ENCODE measurements at regions not wholly inside any gene's neighbourhood (a gene's known extent, or its start where the extent isn't known, plus 50 kb on each side); places are given as distances from the start of the nearest gene placed in this dataset.
"Not testable (repeated sequence)": the region's sequence is repeated elsewhere in the genome, so short reads cannot be mapped to it uniquely, and the experiment has no call there.

- no peaks in the 10 kb centered on the region for H3K4me1 Mint-ChIP-seq
- H3K27ac Mint-ChIP-seq: no peak overlapping the region
- H3K36me3 Mint-ChIP-seq: no peaks in the 10 kb centered on the region
- no peak overlapping the region for H3K4me3 Mint-ChIP-seq
- POLR2A ChIA-PET: no interaction called here
- no peak for DNase-seq
- H3K9me3 Mint-ChIP-seq: peaks cover 0 to 1% (median 0%) of the 10 kb centered on the region in 9 donors
- no peak for ATAC-seq
- H3K27me3 Mint-ChIP-seq: no peaks in the 10 kb centered on the region
These were observed 762.8 kb downstream of the GATA3 start for GRCh38 chr10:8817299-8817698.

GRCh38 chr10:8825611-8826010 is 771.1 kb downstream of the GATA3 start:
- H3K9me3 Mint-ChIP-seq: peaks cover 0 to 2% (median 0%) of the 10 kb centered on the region in 9 donors
- no peak for ATAC-seq
- peaks cover 0 to 1% (median 0%) of the 10 kb centered on the region in 5 donors for H3K27me3 Mint-ChIP-seq
- no peak for DNase-seq
- POLR2A ChIA-PET: no interaction called here
- H3K4me1 Mint-ChIP-seq: no peaks in the 10 kb centered on the region
- H3K27ac Mint-ChIP-seq: no peak overlapping the region
- H3K4me3 Mint-ChIP-seq: no peak overlapping the region
- H3K36me3 Mint-ChIP-seq: no peaks in the 10 kb centered on the region

- H3K4me1 Mint-ChIP-seq: no peaks in the 10 kb centered on the region
- no peak overlapping the region for H3K27ac Mint-ChIP-seq
- no peaks in the 10 kb centered on the region for H3K36me3 Mint-ChIP-seq
- no peak overlapping the region for H3K4me3 Mint-ChIP-seq
- DNase-seq: no peak
- no peak for ATAC-seq
- POLR2A ChIA-PET: no interaction called here
- no peaks in the 10 kb centered on the region for H3K27me3 Mint-ChIP-seq
- H3K9me3 Mint-ChIP-seq: peaks cover 0 to 2% (median 0%) of the 10 kb centered on the region in 9 donors
These were observed 775.1 kb downstream of the GATA3 start for GRCh38 chr10:8829592-8829991.

GRCh38 chr10:8830048-8830447 is 775.6 kb downstream of the GATA3 start:
- DNase-seq (no peak), ATAC-seq (no peak)
- H3K27me3 Mint-ChIP-seq: peaks cover 0 to 2% (median 0%) of the 10 kb centered on the region in 5 donors
- peaks cover 0 to 2% (median 0%) of the 10 kb centered on the region in 9 donors for H3K9me3 Mint-ChIP-seq
- no peaks in the 10 kb centered on the region for H3K4me1 Mint-ChIP-seq
- H3K36me3 Mint-ChIP-seq: no peaks in the 10 kb centered on the region
- H3K27ac Mint-ChIP-seq: no peak overlapping the region
- POLR2A ChIA-PET: no interaction called here
- no peak overlapping the region for H3K4me3 Mint-ChIP-seq

GRCh38 chr10:8830876-8831275 is 776.4 kb downstream of the GATA3 start:
- POLR2A ChIA-PET: no interaction called here
- peaks cover 0 to 2% (median 0%) of the 10 kb centered on the region in 9 donors for H3K9me3 Mint-ChIP-seq
- DNase-seq (no peak), ATAC-seq (no peak)
- H3K36me3 Mint-ChIP-seq: no peaks in the 10 kb centered on the region
- no peaks in the 10 kb centered on the region for H3K4me1 Mint-ChIP-seq
- H3K4me3 Mint-ChIP-seq: no peak overlapping the region
- peaks cover 0 to 3% (median 0%) of the 10 kb centered on the region in 5 donors for H3K27me3 Mint-ChIP-seq
- no peak overlapping the region for H3K27ac Mint-ChIP-seq

GRCh38 chr10:8835453-8836167 is 781.1 kb downstream of the GATA3 start:
- Mint-ChIP-seq H3K27me3 (peaks cover 0 to 6% (median 2%) of the 10 kb centered on the region in 5 donors), H3K4me3 (no peak overlapping the region), H3K4me1 (no peaks in the 10 kb centered on the region), H3K9me3 (peaks cover 0 to 16% (median 2%) of the 10 kb centered on the region in 9 donors), H3K36me3 (peaks cover 0 to 14% (median 6%) of the 10 kb centered on the region in 3 donors), H3K27ac (no peak overlapping the region)
- DNase-seq: no peak
- ATAC-seq: no peak
- POLR2A ChIA-PET: no interaction called here

GRCh38 chr10:8840356-8840755 is 785.9 kb downstream of the GATA3 start:
- Mint-ChIP-seq H3K4me3 (no peak overlapping the region), H3K36me3 (peaks cover 0 to 30% (median 17%) of the 10 kb centered on the region in 3 donors), H3K27me3 (peaks cover 0 to 6% (median 0%) of the 10 kb centered on the region in 5 donors), H3K9me3 (peaks cover 1 to 35% (median 12%) of the 10 kb centered on the region in 9 donors), H3K4me1 (no peaks in the 10 kb centered on the region), H3K27ac (no peak overlapping the region)
- ATAC-seq: no peak
- no peak for DNase-seq
- POLR2A ChIA-PET: no interaction called here

GRCh38 chr10:8844141-8844540 is 789.7 kb downstream of the GATA3 start:
- peaks cover 1 to 26% (median 10%) of the 10 kb centered on the region in 9 donors for H3K9me3 Mint-ChIP-seq
- peaks cover 0 to 12% (median 4%) of the 10 kb centered on the region in 5 donors for H3K27me3 Mint-ChIP-seq
- ATAC-seq: no peak
- DNase-seq: no peak
- H3K4me3 Mint-ChIP-seq: no peak overlapping the region
- H3K27ac Mint-ChIP-seq: peak overlapping the region in 1 of 10 donors; percentile 73
- no peaks in the 10 kb centered on the region for H3K4me1 Mint-ChIP-seq
- POLR2A ChIA-PET: no interaction called here
- peaks cover 0 to 21% (median 11%) of the 10 kb centered on the region in 3 donors for H3K36me3 Mint-ChIP-seq

- Mint-ChIP-seq H3K9me3 (no peaks in the 10 kb centered on the region), H3K4me3 (no peak overlapping the region), H3K27me3 (peaks cover 0 to 5% (median 2%) of the 10 kb centered on the region in 5 donors), H3K36me3 (no peaks in the 10 kb centered on the region), H3K4me1 (no peaks in the 10 kb centered on the region), H3K27ac (no peak overlapping the region)
- ATAC-seq: no peak
- POLR2A ChIA-PET: no interaction called here
- DNase-seq: no peak
These were observed 798.1 kb downstream of the GATA3 start for GRCh38 chr10:8852546-8852945.

GRCh38 chr10:8853048-8853447 is 798.6 kb downstream of the GATA3 start:
- H3K4me3 Mint-ChIP-seq: no peak overlapping the region
- ATAC-seq (no peak), DNase-seq (no peak)
- no peak overlapping the region for H3K27ac Mint-ChIP-seq
- H3K9me3 Mint-ChIP-seq: no peaks in the 10 kb centered on the region
- POLR2A ChIA-PET: no interaction called here
- peaks cover 0 to 3% (median 2%) of the 10 kb centered on the region in 5 donors for H3K27me3 Mint-ChIP-seq
- no peaks in the 10 kb centered on the region for H3K36me3 Mint-ChIP-seq
- no peaks in the 10 kb centered on the region for H3K4me1 Mint-ChIP-seq

GRCh38 chr10:8868924-8869323 is 814.4 kb downstream of the GATA3 start:
- H3K4me3 Mint-ChIP-seq, ATAC-seq, POLR2A ChIA-PET, H3K9me3 Mint-ChIP-seq, H3K36me3 Mint-ChIP-seq, H3K27me3 Mint-ChIP-seq, DNase-seq, H3K4me1 Mint-ChIP-seq, H3K27ac Mint-ChIP-seq: not testable (repeated sequence)

GRCh38 chr10:8873310-8873709 is 818.8 kb downstream of the GATA3 start:
- no peaks in the 10 kb centered on the region for H3K4me1 Mint-ChIP-seq
- ATAC-seq: no peak

GRCh38 chr10:8874268-8874667 is 819.8 kb downstream of the GATA3 start:
- POLR2A ChIA-PET: no interaction called here

More at GRCh38 chr10:8873310-8873709, 818.8 kb downstream of the GATA3 start:
- Mint-ChIP-seq H3K36me3 (no peaks in the 10 kb centered on the region), H3K27me3 (peaks cover 0 to 2% (median 0%) of the 10 kb centered on the region in 5 donors), H3K4me3 (no peak overlapping the region), H3K27ac (no peak overlapping the region), H3K9me3 (no peaks in the 10 kb centered on the region)
- POLR2A ChIA-PET: no interaction called here
- DNase-seq: no peak

GRCh38 chr10:8874972-8875371 is 820.5 kb downstream of the GATA3 start:
- H3K27me3 Mint-ChIP-seq: peaks cover 0 to 2% (median 0%) of the 10 kb centered on the region in 5 donors
- no peaks in the 10 kb centered on the region for H3K9me3 Mint-ChIP-seq
- H3K27ac Mint-ChIP-seq: no peak overlapping the region
- POLR2A ChIA-PET: no interaction called here
- DNase-seq (no peak), ATAC-seq (no peak)
- H3K36me3 Mint-ChIP-seq: no peaks in the 10 kb centered on the region
- H3K4me1 Mint-ChIP-seq: no peaks in the 10 kb centered on the region
- H3K4me3 Mint-ChIP-seq: no peak overlapping the region

More at GRCh38 chr10:8874268-8874667, 819.8 kb downstream of the GATA3 start:
- ATAC-seq (no peak), DNase-seq (no peak)
- Mint-ChIP-seq H3K36me3 (no peaks in the 10 kb centered on the region), H3K27me3 (peaks cover 0 to 2% (median 0%) of the 10 kb centered on the region in 5 donors), H3K9me3 (no peaks in the 10 kb centered on the region), H3K27ac (no peak overlapping the region), H3K4me1 (no peaks in the 10 kb centered on the region), H3K4me3 (no peak overlapping the region)

Data from naive thymus-derived CD8-positive, alpha-beta T cell (primary cell).